ENCODE measurements at regions not wholly inside any gene's neighbourhood (a gene's known extent, or its start where the extent isn't known, plus 50 kb on each side); places are given as distances from the start of the nearest gene placed in this dataset.

DNA sequence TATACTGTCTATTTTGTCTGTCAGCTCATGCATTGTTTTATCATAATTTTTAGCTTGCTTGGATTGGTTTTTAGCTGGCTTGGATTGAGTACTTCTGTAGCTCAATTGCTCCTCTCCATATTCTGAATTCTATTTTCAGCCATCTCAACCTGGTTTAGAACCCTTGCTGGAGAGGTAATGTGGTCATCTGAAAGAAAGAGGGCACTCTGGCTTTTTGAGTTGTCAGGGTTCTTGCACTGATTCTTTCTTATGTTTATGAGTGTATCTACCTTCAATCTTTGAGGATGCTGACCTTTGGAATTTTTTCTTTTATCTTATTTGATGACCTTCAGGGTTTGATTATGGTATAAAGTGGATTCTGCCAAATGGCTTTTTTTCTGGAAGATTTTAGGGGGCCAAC, 632.7 kb upstream of the ID4 start:
- TF ChIP-seq FOXK2 (IDR thresholded peaks at IDR 0.05) (no peak), HDGF (IDR thresholded peaks at IDR 0.05; ENCODE audit: borderline replicate concordance) (no peak), ZNF384 (IDR thresholded peaks at IDR 0.05) (no peak)

Data from HEK293T (cell line).